ENCODE measurements at regions not wholly inside any gene's neighbourhood (a gene's known extent, or its start where the extent isn't known, plus 50 kb on each side); places are given as distances from the start of the nearest gene placed in this dataset.
"Not testable (repeated sequence)": the region's sequence is repeated elsewhere in the genome, so short reads cannot be mapped to it uniquely, and the experiment has no call there.

- no peak overlapping the region for H3K4me3 ChIP-seq (ENCODE audit: low read depth, low read length)
Observed at GRCh38 chr1:58076258-58076657, 470.3 kb downstream of the OMA1 start.

GRCh38 chr1:58075188-58075578 lies 471.3 kb downstream of the OMA1 start:
- no peak overlapping the region for H3K4me3 ChIP-seq (ENCODE audit: low read depth, low read length)

GRCh38 chr1:58072450-58072849 lies 474.1 kb downstream of the OMA1 start:
- H3K4me3 ChIP-seq (ENCODE audit: low read depth, low read length): no peak overlapping the region

GRCh38 chr1:58067082-58067481 lies 479.4 kb downstream of the OMA1 start:
- H3K4me3 ChIP-seq (ENCODE audit: low read depth, low read length): no peak overlapping the region

- no peak overlapping the region for H3K4me3 ChIP-seq (ENCODE audit: low read depth, low read length)
Observed at GRCh38 chr1:58065520-58065919, 481.0 kb downstream of the OMA1 start.

- H3K4me3 ChIP-seq (ENCODE audit: low read depth, low read length): no peak overlapping the region
Observed at GRCh38 chr1:58064166-58064565, 482.4 kb downstream of the OMA1 start.

- H3K4me3 ChIP-seq (ENCODE audit: low read depth, low read length): no peak overlapping the region
Observed at GRCh38 chr1:58063095-58063494, 483.4 kb downstream of the OMA1 start.

- no peak overlapping the region for H3K4me3 ChIP-seq (ENCODE audit: low read depth, low read length)
Observed at GRCh38 chr1:58062635-58063034, 483.9 kb downstream of the OMA1 start.

- no peak overlapping the region for H3K4me3 ChIP-seq (ENCODE audit: low read depth, low read length)
Observed at GRCh38 chr1:58060559-58061170, 485.9 kb downstream of the OMA1 start.

- no peak overlapping the region for H3K4me3 ChIP-seq (ENCODE audit: low read depth, low read length)
Observed at GRCh38 chr1:58059789-58060188, 486.7 kb downstream of the OMA1 start.

- H3K4me3 ChIP-seq (ENCODE audit: low read depth, low read length): no peak overlapping the region
Observed at GRCh38 chr1:58058323-58058722, 488.2 kb downstream of the OMA1 start.

- H3K4me3 ChIP-seq (ENCODE audit: low read depth, low read length): no peak overlapping the region
Observed at GRCh38 chr1:58057826-58058225, 488.7 kb downstream of the OMA1 start.

GRCh38 chr1:58051187-58051586 lies 495.3 kb downstream of the OMA1 start:
- not testable (repeated sequence) for H3K4me3 ChIP-seq (ENCODE audit: low read depth, low read length)

- H3K4me3 ChIP-seq (ENCODE audit: low read depth, low read length): no peak overlapping the region
Observed at GRCh38 chr1:58047265-58047858, 499.2 kb downstream of the OMA1 start.

GRCh38 chr1:58045094-58045705 lies 501.3 kb downstream of the OMA1 start:
- no peak overlapping the region for H3K4me3 ChIP-seq (ENCODE audit: low read depth, low read length)

- no peak overlapping the region for H3K4me3 ChIP-seq (ENCODE audit: low read depth, low read length)
Observed at GRCh38 chr1:58041621-58042020, 504.9 kb downstream of the OMA1 start.

- H3K4me3 ChIP-seq (ENCODE audit: low read depth, low read length): no peak overlapping the region
Observed at GRCh38 chr1:58038574-58038973, 508.0 kb downstream of the OMA1 start.

GRCh38 chr1:58035523-58035922 lies 511.0 kb downstream of the OMA1 start:
- no peak overlapping the region for H3K4me3 ChIP-seq (ENCODE audit: low read depth, low read length)

- no peak overlapping the region for H3K4me3 ChIP-seq (ENCODE audit: low read depth, low read length)
Observed at GRCh38 chr1:58033311-58033710, 513.2 kb downstream of the OMA1 start.

- no peak overlapping the region for H3K4me3 ChIP-seq (ENCODE audit: low read depth, low read length)
Observed at GRCh38 chr1:58032611-58033073, 513.9 kb downstream of the OMA1 start.

GRCh38 chr1:58031416-58031815 lies 515.1 kb downstream of the OMA1 start:
- no peak overlapping the region for H3K4me3 ChIP-seq (ENCODE audit: low read depth, low read length)

GRCh38 chr1:58030456-58030855 lies 516.1 kb downstream of the OMA1 start:
- H3K4me3 ChIP-seq (ENCODE audit: low read depth, low read length): no peak overlapping the region

Measured in iPS-11a (cell line).